Chondrocyte (in vitro differentiated cells): ENCODE measurements at regions not wholly inside any gene's neighbourhood (a gene's known extent, or its start where the extent isn't known, plus 50 kb on each side); places are given as distances from the start of the nearest gene placed in this dataset.

Experiments
- DNase-seq: peaks from one replicate; pipeline ENCODE4 v3.0.0; 2021; ENCODE audit warnings: mixed read lengths, low spot score
- H3K27ac Mint-ChIP-seq: one replicate; pipeline ENCODE4 v1.8.0; 2021; ENCODE audit warnings: mild to moderate bottlenecking, moderate library complexity, mixed read lengths; ENCODE audit not compliant: unreplicated experiment
- H3K27me3 Mint-ChIP-seq: 2 replicates; pipeline ENCODE4 v1.8.0; 2021; ENCODE audit warnings: low read depth, mixed read lengths
- H3K36me3 Mint-ChIP-seq: 2 replicates; pipeline ENCODE4 v1.8.0; 2021; ENCODE audit warnings: low read depth, mixed read lengths
- H3K4me1 Mint-ChIP-seq: 2 replicates; pipeline ENCODE4 v1.8.0; 2021; ENCODE audit warnings: low read depth, mild to moderate bottlenecking, mixed read lengths
- H3K4me3 Mint-ChIP-seq: one replicate; pipeline ENCODE4 v1.8.0; 2021; ENCODE audit warnings: mild to moderate bottlenecking, moderate library complexity, mixed read lengths; ENCODE audit not compliant: unreplicated experiment
- H3K9me3 Mint-ChIP-seq: 2 replicates; pipeline ENCODE4 v1.8.0; 2021; ENCODE audit warnings: low read depth, mixed read lengths
- TF ChIP-seq, protein P1 (sequence below): fragments of 200-600 bp; sonication (generic); IDR thresholded peaks from 2 replicates; pipeline ENCODE4 v1.5.0; 2021; ENCODE audit warnings: antibody characterized with exemption, mild to moderate bottlenecking, moderate library complexity

DNA sequence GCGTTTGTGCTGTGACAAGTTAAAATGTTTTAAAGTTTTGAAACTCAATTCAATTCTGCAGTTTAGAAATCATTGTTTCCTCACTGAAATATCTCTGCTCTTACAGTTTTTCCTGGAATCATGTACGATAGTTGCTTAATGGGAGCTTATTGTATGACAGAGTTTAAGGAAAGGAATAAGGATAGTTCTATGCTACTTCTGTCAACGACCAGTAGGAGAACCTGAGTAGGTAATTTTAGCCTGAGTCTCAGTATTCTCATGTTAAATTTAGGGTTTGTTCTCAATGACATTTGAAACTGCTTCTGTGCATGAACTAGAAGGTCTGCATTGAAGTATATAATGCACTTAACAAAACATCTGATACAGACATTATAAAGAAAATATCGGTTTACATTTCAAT, 361.1 kb downstream of the CPS1 start:
- no peak overlapping the region for H3K27ac Mint-ChIP-seq
- TF ChIP-seq, protein P1, sequence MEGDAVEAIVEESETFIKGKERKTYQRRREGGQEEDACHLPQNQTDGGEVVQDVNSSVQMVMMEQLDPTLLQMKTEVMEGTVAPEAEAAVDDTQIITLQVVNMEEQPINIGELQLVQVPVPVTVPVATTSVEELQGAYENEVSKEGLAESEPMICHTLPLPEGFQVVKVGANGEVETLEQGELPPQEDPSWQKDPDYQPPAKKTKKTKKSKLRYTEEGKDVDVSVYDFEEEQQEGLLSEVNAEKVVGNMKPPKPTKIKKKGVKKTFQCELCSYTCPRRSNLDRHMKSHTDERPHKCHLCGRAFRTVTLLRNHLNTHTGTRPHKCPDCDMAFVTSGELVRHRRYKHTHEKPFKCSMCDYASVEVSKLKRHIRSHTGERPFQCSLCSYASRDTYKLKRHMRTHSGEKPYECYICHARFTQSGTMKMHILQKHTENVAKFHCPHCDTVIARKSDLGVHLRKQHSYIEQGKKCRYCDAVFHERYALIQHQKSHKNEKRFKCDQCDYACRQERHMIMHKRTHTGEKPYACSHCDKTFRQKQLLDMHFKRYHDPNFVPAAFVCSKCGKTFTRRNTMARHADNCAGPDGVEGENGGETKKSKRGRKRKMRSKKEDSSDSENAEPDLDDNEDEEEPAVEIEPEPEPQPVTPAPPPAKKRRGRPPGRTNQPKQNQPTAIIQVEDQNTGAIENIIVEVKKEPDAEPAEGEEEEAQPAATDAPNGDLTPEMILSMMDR: no peak
- H3K27me3 Mint-ChIP-seq: peaks cover 2% of the 10 kb centered on the region
- H3K4me1 Mint-ChIP-seq: no peaks in the 10 kb centered on the region
- H3K36me3 Mint-ChIP-seq: peaks cover 3% of the 10 kb centered on the region
- DNase-seq: no peak
- peaks cover 13% of the 10 kb centered on the region for H3K9me3 Mint-ChIP-seq
- H3K4me3 Mint-ChIP-seq: no peak overlapping the region

DNA sequence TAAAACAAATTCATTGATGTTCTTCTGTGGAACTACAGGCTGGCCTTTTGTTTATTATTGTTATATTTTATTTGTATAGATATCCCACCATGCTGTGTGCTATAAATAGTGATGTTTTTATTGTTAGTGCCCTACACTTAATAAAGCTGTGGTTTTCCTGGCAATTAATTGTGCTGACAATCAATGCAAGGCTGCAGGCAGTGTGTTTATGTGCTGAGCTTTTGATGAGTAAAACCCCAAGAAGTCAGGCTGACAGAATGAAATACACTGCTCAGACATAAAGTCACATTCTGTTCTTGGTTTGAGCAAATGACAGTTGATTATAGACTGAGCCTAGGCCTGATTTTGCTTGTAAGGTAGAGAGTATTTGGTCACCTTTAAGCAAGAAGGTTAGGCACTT, 362.7 kb downstream of the CPS1 start:
- DNase-seq: no peak
- no peak overlapping the region for H3K27ac Mint-ChIP-seq
- peaks cover 10% of the 10 kb centered on the region for H3K9me3 Mint-ChIP-seq
- peaks cover 3% of the 10 kb centered on the region for H3K36me3 Mint-ChIP-seq
- no peaks in the 10 kb centered on the region for H3K4me1 Mint-ChIP-seq
- TF ChIP-seq, protein P1: no peak
- peaks cover 2% of the 10 kb centered on the region for H3K27me3 Mint-ChIP-seq
- H3K4me3 Mint-ChIP-seq: no peak overlapping the region

DNA sequence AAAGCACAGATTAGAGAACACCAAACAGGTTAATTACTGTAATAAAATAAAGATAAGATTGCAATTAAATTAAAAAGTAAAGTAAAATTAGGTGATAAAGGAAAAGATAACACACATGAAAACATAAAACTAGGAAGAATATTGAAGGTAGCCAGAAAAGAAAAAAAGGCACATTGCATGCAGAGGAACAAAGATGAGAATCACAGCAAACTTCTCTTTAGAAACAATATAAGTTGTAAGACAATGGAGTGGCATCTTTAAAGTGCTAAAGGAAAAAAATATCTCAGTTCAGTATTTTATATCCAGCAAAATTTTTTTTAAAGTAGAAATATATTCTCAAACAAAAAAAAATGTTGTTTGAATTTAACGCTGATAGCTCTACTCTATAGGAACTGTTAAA, 366.0 kb downstream of the CPS1 start:
- Mint-ChIP-seq H3K36me3 (peaks cover 3% of the 10 kb centered on the region), H3K4me1 (no peaks in the 10 kb centered on the region), H3K27me3 (no peaks in the 10 kb centered on the region), H3K27ac (no peak overlapping the region), H3K4me3 (no peak overlapping the region), H3K9me3 (peaks cover 10% of the 10 kb centered on the region)
- TF ChIP-seq, protein P1: no peak
- DNase-seq: no peak

DNA sequence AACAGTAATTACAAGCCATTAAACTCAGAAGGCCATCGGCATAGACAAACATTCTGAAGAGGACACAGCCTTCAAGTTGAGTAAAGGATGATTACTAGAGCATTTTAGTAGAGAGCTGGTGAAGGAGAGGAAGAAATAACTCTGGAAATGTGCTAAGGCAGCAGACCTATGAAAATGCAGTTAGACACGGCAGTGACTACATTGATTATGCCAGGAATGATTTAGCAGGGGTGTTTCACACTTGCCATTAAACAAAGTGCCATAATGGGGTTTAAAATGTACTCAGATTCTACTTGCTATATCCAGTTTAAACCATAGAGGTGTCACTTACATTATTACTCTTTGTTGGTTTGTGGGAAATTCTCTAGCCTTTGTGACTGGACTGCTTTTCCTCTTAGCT, 372.3 kb downstream of the CPS1 start:
- no peak for DNase-seq
- no peak overlapping the region for H3K4me3 Mint-ChIP-seq
- TF ChIP-seq, protein P1: no peak
- H3K27me3 Mint-ChIP-seq: no peaks in the 10 kb centered on the region
- no peaks in the 10 kb centered on the region for H3K4me1 Mint-ChIP-seq
- no peaks in the 10 kb centered on the region for H3K9me3 Mint-ChIP-seq
- no peak overlapping the region for H3K27ac Mint-ChIP-seq
- H3K36me3 Mint-ChIP-seq: no peaks in the 10 kb centered on the region

DNA sequence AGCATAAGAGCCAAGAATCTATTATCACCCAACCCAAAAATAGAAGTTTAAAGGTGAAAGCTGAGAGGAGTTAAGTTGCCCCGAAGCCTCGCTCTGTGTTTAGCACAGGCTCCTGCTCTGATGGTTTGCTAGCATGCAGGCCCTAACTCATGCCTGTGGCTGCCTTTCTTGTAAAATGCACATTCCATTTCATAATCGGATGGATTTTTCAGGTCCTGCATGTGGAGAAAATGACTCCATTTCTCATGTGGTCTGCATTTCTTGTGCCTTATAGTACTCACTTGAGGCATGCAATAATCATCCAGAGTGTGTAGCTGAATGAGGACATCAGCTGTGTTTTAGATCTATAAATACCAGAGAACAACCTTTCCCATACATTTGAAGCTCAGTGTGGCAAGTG, 381.8 kb downstream of the CPS1 start:
- Mint-ChIP-seq H3K27me3 (no peaks in the 10 kb centered on the region), H3K4me1 (no peaks in the 10 kb centered on the region), H3K36me3 (peaks cover 1% of the 10 kb centered on the region), H3K9me3 (peaks cover 13% of the 10 kb centered on the region), H3K4me3 (no peak overlapping the region), H3K27ac (no peak overlapping the region)
- DNase-seq: no peak
- TF ChIP-seq, protein P1: no peak
